H1 (cell line): ENCODE measurements at regions not wholly inside any gene's neighbourhood (a gene's known extent, or its start where the extent isn't known, plus 50 kb on each side); places are given as distances from the start of the nearest gene placed in this dataset.

ENCODE experiments used
- BACH1 ChIP-seq: IDR thresholded peaks from 2 replicates; pipeline ENCODE4 v1.6.1; 2012; ENCODE audit warnings: low read length, improper control_type of control experiment
- CHD1 ChIP-seq: IDR thresholded peaks from 2 replicates; pipeline ENCODE4 v1.6.1; 2012; ENCODE audit warnings: low read depth, low read length, improper control_type of control experiment
- CHD7 ChIP-seq: fragments of 300-600 bp; sonication (generic); IDR thresholded peaks from 2 replicates; pipeline ENCODE4 v1.7.1; 2012; ENCODE audit warnings: low read length, moderate library complexity, mild to moderate bottlenecking, inconsistent platforms; ENCODE audit not compliant: insufficient replicate concordance
- CTCF ChIP-seq, 3 experiments: IDR thresholded peaks; 1 replicate in 2 of 3; 2 replicates in 1 of 3; pipeline versions ENCODE4 v1.5.1 to v1.6.1; 2011; ENCODE audit warnings: low read length in 3 of 3, mild to moderate bottlenecking in 3 of 3, inconsistent platforms in 2 of 3, low read depth in 1 of 3, moderate library complexity in 1 of 3; ENCODE audit not compliant: insufficient read depth in 1 of 3; ENCODE audit errors: control extremely low read depth in 1 of 3
- EZH2 ChIP-seq: fragments of 200-600 bp; sonication (generic); IDR thresholded peaks from 2 replicates; pipeline ENCODE4 v1.7.1; 2012; ENCODE audit warnings: low read depth, mild to moderate bottlenecking, moderate library complexity, low read length, inconsistent platforms; ENCODE audit not compliant: severe bottlenecking
- JUN ChIP-seq: IDR thresholded peaks from 2 replicates; pipeline ENCODE4 v1.6.1; 2011; ENCODE audit warnings: low read depth, mild to moderate bottlenecking, improper control_type of control experiment, low read length
- RBBP5 ChIP-seq: IDR thresholded peaks from 2 replicates; pipeline ENCODE4 v1.7.1; 2012; ENCODE audit warnings: low read depth, mild to moderate bottlenecking, inconsistent platforms, low read length, moderate library complexity, borderline replicate concordance
- SRF ChIP-seq: IDR thresholded peaks from 2 replicates; pipeline ENCODE4 v1.6.1; 2011; ENCODE audit warnings: mild to moderate bottlenecking, low read depth, low read length, moderate library complexity
- TBP ChIP-seq: IDR thresholded peaks from 2 replicates; pipeline ENCODE4 v1.6.1; 2011; ENCODE audit warnings: low read depth, low read length, improper control_type of control experiment
- TEAD4 ChIP-seq: IDR thresholded peaks from 2 replicates; pipeline ENCODE4 v1.6.1; 2012; ENCODE audit warnings: low read depth, low read length, inconsistent platforms, mixed read lengths

GRCh38 chr12:71045781-71046180, 112.0 kb downstream of the TSPAN8 start (continued):
- TF ChIP-seq CHD7 (no peak), JUN (no peak), CTCF (IDR thresholded peaks at IDR 0.05; ENCODE audit: control extremely low read depth in 1 of 3, insufficient read depth in 1 of 3, low read depth in 1 of 3, low read length in 3 of 3) (no peak), EZH2 (no peak), RBBP5 (no peak), CHD1 (no peak), TEAD4 (no peak), SRF (no peak), BACH1 (no peak), TBP (no peak)
